HG02642 (cell line): ENCODE measurements at regions not wholly inside any gene's neighbourhood (a gene's known extent, or its start where the extent isn't known, plus 50 kb on each side); places are given as distances from the start of the nearest gene placed in this dataset.
"Not testable (repeated sequence)": the region's sequence is repeated elsewhere in the genome, so short reads cannot be mapped to it uniquely, and the experiment has no call there.

Source experiments
- ATAC-seq: cut with Tn5 transposase; IDR thresholded peaks from one replicate; pipeline ENCODE4 v1.9.1; 2021; ENCODE audit warnings: mild to moderate bottlenecking; ENCODE audit not compliant: unreplicated experiment, poor library complexity

DNA sequence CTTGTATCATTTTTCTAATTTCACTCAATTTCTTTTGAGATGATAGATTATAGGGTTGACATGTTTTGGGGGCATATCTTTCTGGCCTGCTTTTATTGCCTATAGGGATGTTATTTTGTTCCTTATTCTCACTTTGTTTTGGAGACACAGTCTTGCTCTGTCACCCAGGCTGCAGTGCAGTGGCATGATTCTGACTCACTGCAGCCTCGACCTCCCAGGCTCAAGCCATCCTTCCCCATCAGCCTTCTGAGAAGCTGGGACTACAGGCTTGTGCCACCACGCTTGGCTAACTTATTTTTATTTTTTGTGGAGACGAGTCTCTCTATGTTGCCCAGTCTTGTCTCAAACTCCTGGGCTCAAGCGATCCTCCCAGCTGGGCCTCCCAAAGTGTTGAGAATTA is 72.8 kb upstream of the FAN1 start:
- ATAC-seq: no peak

DNA sequence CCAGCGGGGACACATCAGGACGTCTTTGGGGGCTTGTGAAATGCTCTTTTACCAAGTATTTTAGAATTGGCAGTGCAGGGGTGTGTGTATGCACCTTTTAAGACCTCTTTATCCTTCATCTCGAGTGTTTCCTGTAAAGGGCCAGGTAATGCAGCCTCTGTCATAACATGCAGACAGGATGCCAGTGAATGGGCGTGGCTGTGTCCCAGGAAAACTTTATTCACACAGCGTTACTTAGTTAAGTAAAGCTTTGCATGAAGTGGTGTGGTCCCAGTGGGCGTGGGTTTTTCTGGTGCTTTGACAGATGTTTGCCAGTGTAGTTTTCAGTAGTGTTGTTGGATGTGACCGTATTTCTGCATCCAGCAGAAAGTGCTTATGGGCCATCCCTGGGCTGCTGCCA is 70.3 kb upstream of the FAN1 start:
- not testable (repeated sequence) for ATAC-seq

DNA sequence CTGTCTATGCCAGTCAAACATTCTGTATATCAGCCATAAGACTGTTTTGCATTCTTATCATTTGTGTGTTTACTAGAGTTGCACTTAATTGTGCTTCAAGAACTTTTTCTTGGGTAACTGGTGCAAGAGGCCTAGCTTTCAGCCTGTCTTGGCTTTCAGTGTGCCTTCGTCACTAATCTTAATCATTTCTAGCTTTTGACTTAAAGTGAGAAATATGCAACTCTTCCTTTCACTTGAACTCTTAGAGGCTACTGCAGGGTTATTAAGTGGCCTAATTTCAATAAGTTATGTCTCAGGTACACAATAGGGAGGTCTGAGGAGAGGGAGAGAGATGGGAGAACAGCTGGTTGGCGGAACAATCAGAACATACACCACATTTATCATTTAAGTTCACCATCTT is 62.1 kb upstream of the FAN1 start:
- ATAC-seq: not testable (repeated sequence)

DNA sequence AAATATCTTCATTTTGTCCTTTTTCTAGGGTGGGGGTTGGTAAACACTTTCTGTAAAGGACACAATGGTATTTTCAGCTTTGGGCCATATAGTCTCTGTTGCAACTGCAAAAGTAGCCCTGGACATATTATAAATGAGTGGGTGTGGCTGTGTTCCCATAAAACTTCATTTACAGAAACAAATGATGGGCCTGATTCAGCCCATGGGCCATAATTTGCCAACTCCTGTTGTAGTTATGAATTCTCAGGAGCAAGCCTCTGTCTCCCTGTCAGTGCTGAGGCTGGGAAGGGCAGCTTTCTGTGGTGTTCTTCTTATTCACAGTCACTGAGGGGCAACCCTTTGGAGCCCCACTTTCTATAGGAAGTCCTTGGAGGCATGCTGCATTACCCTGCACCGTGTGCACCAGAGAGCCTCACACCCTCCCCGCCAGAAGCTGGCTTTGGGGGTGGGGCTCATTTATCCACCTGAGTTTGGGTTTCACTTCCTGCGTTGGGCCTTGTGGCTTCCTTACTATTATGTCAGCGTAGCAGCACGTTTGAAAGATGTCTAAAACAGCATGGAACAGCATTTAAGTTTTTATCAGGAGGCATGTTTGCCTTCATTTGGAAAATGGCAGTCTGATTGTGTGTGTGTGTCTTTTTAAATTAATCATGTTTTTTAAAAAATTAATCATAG is 60.8 kb upstream of the FAN1 start:
- peak; percentile 97 for ATAC-seq

DNA sequence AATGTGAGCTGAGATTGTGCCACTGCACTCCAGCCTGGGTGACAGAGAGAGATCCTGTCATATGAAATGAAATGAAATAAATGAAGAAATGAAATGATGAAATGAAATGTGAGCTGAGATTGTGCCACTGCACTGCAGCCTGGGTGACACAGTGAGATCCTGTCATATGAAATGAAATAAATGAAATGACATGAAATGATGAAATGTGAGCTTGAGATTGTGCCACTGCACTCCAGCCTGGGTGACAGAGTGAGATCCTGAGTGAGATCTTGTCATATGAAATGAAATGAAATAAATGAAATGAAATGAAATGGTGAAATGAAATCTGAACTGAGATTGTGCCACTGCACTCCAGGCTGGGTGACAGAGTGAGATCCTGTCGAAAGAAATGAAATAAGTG is 58.2 kb upstream of the FAN1 start:
- not testable (repeated sequence) for ATAC-seq
